HuH-7.5 (cell line): ENCODE measurements at regions not wholly inside any gene's neighbourhood (a gene's known extent, or its start where the extent isn't known, plus 50 kb on each side); places are given as distances from the start of the nearest gene placed in this dataset.
"Not testable (repeated sequence)": the region's sequence is repeated elsewhere in the genome, so short reads cannot be mapped to it uniquely, and the experiment has no call there.

ENCODE experiments used
- DNase-seq: peaks from one replicate; pipeline ENCODE4 v3.0.0; 2011; ENCODE audit warnings: low spot score

DNA sequence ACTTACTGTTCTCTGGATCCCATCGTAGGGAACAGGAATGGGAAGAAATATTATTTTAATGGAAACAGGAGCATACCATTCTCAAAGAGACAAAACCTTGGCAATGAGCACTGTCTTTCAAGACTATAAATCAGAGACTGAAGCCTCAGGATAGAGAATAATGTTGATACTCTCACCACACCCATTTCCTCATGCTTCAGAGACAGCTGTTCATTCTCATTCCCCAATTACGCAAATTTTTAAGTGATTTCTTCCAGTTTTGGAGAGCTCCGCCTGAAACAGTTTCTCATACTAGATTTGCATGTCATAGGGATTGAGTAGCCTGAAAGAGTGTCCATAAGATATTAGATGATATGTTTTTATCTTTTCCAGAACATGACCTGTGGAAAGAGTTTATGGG lies 290.5 kb upstream of the RASA1 start:
- DNase-seq = no peak

DNA sequence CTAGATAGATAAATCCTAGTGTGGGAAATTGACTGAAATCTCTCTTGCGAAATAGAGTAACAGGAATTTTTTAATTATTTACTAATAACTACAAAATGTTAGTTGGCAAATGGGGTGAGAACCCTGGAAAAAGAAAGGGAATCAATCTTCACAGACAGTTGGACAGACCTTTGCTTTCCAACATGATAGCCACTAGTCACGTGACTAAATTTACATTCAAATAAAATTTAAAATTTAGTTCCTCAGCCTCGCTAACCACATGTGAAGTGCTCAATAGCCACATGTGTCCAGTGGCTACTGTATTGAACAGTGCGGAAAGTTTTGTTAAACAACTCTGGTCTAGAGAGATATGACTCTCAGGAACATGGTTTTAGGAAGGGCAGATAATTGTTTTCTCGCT lies 289.9 kb upstream of the RASA1 start:
- DNase-seq = no peak

DNA sequence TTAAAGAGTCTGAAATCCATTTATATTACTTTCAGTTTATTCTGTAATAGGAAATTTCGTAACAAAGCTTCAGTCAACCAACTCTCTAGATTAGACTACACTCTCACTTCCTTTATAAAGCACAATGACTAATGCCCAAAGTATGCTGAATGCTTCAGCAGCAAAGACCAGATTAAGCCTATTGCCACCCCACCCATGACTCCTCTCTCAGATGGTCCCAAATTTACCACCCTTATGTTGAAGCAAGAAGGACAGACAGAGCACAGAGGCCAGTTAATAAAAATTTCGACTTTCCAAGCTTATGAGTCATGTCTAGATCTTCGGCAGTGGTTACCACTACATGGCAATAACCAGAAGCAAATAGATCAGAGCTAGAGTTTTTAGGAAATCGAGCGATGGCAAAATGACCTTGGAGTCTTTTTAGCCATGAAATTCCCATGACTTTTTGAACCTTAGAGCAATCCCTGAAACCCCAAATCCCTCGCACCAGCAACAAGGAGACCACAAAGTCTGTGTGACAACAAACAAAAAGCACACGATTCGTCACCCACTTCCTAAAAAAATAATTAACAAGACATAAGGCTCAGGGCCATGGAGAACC lies 287.8 kb upstream of the RASA1 start:
- DNase-seq = no peak

DNA sequence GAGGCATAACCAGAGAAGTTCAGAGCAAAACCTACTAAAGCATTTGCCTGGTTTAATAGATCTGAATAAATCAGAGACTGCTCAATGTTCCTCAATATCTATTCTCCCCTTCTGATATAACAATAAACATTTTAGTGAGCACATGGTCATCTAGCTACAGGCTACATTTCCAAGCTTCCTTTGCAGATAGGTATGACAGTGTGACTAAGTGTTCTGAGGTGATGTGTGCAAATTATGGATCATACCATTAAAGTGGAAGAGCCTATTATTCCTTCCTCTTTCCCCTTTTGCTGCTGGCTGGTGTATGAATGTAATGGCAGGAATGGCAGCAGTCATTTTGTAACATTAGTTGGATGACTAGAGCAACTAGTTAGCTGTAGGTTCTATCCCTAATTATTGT lies 285.8 kb upstream of the RASA1 start:
- DNase-seq = no peak

DNA sequence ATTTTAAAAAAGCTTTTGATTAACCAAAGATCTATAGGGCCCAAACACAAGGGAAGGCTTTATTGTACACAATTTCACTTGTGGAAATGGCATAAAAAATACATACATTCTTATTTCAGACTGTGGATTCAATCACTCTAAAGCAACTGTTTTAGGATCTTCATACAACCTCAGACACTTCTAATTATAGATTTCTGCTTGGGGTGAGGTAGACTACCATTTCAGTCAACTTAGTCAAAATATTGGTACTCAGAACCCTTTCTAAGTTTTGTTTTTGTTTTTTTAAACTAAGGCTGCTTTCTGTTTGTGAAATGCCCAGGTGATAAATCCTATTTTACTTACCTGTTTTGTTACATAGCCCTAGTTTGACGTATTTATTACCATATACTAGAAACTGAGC lies 284.5 kb upstream of the RASA1 start:
- DNase-seq = no peak

DNA sequence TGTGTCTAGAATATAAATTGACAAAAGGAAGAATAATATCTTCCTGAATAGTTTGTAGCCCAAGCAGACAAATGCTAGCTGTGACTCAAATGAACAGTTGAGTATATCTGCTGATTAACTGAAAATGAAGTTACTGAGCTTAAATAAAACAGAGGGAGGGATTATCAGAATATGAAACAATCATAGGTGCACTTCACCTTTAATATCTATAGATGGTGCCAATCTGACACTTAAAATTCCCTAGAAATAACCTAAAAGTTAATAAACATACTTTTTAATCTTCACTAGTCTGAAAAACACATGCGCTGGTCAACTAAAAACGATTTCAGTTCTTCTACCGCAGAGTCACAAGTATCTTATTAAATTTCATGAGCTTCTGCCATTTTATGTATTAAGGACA lies 280.8 kb upstream of the RASA1 start:
- DNase-seq = no peak

DNA sequence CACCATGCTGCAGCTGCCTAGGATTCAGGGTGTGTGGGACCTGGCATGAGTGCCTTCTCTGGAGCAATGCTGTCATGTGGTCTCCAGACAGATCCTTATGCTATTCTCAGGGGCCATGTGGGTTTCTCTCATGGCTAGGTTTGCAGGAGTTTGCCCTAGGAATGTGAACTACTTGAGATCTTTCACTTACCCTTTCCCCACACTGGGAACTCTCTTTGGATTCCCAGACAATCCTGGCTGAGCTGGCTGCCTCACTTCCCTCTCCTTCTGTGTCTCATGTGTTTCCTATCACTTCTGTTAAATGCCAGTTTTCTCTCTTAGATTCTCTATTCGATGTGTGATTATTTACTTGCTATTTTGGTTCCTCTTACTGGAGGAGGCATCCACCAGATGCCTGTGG lies 270.2 kb upstream of the RASA1 start:
- no peak for DNase-seq

DNA sequence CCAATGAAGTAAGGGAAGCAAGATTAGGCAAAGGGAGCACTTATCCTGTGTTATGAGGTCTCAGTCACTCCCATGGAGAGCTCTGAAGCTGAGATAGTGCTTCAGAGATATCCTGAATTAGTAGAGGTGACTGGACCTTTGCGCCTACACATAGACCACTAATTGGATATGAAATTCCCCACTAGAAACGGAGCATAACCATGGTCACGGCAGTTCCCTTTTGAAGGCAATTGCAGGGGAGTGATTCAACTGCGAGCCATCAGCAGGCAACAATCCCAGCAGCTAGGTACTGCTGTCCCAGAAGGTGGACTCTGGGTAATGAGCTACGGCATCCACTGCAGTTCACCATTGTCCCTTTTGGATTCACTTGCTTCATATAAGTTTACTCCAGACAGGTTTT lies 267.7 kb upstream of the RASA1 start:
- no peak for DNase-seq

DNA sequence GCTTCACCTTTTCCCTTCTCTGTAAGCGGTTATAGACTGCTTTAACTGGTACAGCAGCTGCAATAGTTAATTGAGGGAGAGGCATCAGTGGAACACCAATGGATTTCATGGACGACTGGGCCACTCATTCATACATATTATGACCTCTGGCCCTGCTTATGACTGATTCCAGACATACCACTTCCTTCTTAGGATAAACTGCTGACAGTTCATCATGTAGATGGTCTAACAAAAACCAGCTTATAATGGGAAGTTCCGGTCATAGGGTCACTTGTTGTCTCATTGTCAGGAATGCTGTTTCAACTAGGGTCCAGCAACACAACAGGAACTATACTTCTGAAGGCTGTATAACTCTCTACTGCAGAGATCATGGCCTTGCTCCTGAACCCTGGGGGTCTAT lies 265.2 kb upstream of the RASA1 start:
- DNase-seq = no peak

DNA sequence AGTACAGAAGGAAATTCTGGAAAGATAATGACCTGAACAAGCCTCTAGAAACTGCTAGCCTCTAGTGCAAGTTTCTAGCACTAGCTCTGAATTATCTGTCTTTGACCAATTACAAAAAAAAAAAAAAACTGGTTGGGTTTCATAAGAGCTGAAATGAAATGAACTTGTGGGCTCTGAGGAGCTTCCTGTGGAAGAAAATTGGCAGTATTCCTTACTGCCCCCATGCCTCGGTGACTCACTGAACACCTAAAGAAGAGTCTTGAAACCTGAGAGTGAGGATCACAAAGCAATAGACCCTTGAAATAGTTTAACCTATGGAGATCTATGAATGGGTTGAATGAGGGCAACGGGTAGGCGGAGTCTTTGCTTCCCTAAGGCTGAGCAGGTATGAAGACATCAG lies 263.6 kb upstream of the RASA1 start:
- DNase-seq = no peak

DNA sequence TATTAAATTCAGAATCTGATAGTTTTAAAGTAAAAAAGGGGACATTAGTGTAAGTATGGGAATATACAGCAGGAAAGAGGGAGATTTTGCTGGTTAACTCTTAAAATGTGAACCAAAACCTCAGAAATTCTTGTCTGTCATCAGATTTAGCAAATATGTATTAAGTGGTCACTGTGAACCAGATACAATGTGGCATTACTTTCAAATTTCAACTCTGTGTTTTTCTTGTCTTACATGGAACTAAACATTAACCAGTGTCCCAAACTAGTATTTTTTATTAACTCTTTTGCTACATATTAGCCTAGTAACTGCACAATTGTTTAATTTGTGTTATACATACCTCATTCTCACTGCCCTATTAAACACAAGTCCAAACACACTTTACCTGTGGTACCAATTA lies 259.9 kb upstream of the RASA1 start:
- no peak for DNase-seq

DNA sequence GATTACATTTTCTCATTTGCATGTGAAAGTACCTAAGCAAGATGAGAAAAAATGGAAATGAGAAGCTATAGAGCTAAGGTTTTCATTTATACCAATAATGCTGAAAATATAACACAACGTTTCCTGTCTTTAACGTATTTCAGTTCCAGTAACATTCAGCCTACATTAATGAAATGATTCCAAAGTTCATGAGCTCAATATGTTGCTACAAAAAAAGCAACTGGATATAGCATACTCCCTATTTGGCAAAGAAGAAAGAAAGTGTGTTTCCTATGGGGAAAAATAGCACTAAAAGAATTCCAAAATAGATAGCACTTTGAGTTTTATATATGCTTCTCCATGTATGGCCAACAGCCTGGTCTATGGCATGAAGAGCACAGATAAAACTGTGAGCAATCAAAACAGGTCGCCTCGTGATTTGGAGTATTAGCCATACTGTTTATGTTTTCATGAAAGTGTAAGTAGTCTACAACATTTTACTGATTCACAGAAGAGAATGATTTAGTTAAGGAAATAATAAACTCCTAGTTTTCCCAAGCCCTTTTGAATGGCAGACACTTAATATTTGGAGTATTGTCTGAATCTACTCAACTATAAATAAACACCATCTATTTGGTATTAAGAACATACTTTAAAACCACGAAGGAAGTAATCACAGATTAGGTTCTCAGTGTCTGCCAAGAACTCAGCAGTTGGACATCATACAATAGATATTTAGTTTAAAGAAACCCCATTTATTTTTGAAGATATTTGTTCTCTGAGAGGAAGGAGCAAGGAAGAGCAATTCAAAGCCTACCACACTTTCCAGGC lies 258.7 kb upstream of the RASA1 start:
- no peak for DNase-seq

DNA sequence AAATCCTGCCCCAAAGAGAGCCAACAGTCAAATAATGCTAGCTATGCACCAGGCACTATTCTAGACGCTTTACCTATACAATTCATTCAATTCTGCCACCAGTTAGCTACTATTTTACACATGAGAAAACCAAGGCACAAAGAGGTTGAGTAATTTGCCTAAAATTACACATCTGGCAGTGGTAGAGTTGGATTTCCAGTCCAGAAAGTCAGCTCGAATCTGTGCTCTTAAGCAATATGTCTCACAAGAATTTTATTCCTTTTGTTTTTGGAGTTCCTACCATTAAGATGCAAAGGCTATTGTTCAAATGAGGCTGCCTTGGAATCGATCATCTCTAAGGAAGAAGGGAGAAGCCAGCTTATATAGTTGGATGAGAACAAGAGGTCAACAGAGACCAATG lies 256.9 kb upstream of the RASA1 start:
- no peak for DNase-seq

DNA sequence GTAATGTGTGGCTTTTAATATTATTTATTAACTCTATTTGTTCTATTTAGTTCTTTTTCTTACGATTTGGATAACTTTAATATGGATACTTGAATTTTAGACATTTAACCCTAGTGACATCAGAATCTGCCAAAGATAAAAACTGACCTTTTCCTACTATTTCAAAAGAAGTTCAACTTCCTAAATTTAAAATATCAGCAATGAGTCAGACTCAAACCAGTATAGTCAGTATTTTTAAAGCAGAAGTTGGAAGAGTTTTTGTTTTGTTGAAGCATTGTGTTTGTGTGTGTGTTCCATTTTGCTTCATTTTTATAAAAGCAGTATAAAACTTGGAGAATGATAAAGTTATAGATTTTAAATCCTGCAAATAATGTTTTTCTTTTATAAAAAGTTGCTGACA lies 251.8 kb upstream of the RASA1 start:
- no peak for DNase-seq

DNA sequence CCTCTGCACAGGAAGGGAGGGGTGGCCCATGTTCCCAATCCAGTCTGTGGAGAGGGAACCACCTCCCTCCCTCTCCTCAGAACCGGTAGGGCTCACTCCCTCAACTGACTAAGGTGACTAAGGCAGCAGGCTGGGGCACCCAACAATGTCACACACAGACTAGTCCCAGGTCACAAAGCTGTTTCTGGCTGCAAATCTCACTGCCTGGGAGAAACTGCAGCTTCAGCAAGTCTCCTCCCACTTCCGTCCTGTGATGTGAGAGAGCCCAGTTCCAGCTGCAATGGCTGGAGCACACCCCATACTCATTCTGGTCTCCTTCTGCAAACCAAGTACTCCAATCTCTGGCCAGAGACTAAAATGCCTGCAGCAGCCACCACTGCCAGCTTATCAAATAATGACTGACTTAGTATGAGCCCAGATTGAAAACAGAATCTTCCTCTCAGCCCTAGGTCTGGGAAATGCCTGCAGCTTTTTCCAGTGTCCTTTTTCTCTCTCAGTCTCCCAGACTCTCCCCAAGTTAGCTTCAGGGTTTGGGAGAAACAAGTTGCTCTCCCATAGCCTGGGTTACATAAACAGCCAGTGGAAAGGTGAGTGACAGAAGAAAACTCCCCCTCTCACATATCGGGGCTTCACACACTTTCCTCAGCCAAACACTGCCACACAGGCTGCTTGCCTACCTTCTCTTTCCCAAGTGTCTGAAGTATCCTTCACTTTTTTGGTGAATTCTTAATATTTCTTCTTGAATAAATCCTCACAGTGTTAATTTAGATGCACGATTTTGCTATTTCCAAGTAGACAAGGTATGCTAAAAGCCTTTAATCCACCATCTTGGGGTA lies 247.4 kb upstream of the RASA1 start:
- no peak for DNase-seq

DNA sequence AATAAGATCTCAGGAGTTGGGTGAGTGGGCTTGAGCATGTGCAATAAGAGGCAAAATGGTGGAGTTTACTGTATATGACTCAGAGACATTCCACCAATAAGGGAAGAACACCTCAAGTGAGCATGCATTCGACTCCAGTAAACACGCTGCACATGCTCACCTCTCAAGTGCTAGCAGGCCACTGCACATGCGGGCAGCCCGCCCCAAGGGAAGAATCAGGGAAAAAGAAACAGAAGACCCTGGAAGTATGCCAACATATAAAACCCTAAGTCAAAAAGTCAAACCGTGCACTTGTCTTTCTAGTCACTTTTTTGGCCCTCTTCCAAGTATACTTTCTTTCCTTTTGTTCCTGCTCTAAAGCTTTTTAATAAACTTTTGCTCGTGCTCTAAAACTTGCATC lies 245.3 kb upstream of the RASA1 start:
- no peak for DNase-seq

DNA sequence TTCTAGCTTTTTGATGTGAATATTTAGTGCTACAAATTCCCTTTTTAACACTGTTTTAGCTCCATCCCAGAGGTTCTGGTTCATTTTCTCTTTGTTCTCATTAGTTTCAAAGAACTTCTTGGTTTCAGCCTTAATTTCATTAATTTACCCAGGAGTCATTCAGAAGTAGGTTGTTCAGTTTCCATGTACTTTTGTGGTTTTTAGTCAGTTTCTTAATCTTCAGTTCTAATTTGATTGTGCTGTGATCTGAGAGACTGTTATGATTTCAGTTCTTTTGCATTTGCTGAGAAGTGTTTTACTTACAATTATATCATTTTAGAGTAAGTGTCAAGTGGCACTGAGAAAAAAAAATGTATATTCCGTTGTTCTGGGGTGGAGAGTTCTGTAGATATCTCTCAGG lies 240.1 kb upstream of the RASA1 start:
- no peak for DNase-seq

DNA sequence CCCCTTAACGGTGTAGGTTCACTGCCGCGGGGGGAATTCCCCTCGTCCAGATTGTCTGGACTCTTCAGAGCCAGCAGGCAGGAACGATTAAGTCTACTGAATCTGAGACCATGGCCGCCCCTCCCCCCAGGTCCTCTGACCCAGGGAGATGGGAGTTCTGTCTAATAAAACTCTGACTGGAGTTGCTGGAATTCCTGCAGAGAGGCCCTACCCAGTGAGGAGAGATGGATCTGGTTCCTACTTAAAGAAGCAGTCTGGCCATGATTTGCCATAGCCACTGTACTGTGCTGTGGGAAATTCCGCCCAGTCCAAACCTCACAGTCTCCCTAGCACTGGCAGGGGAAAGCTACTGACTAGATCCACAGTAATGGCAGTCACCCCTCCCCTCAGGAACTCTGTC lies 237.7 kb upstream of the RASA1 start:
- no peak for DNase-seq

DNA sequence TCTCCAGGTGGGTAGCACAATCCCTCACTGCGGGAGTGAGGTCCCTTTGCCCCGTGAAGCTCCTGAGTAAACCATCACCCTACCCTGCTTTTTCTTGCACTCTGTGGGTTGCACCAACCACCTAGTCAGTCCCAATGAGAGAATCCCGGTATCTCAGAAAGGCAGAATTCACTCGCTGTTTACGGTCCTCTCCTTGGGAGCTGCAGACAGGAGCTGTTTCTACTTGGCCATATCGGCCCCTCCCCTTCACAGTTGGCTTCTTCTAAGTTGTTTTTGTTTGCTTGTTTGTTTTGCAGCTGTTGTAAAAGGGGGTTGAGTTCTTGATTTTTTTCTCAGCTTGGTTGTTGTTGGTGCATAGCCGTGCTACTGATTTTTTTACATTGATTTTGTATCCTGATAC lies 237.0 kb upstream of the RASA1 start:
- DNase-seq = no peak

DNA sequence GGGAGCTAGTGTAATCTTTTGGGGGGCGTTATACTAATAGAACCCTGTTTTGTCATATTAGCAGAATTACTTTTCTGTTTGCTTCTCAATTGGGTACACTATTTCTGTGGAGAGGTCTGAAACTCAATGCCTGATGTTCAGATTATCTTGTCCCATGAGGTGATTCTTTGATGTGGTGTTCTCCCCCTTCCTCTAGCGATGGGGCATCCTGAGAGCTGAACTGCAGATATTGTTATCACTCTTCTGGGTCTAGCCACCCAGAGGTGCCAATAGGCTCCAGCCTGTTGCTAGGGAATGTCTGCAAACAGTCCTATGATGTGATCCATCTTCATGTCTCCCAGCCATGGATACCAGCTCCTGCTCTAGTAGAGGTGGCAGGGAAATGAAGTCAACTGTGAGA lies 233.1 kb upstream of the RASA1 start:
- DNase-seq = no peak

DNA sequence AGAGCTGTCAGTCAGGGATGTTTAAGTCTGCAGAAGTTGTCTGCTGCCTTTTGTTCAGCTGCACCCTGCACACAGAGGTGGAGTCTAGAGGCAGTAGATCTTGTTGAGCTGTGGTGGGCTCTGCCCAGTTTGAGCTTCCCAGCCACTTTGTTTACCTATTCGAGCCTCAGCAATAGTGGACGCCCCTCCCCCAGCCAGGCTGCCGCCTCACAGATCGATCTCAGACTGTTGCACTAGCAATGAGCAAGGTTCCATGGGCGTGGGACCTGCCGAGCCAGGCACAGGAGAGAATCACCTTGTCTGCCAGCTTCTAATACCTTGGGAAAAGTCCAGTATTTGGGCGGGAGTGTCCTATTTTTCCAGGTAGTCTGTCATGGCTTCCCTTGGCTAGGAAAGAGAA lies 225.1 kb upstream of the RASA1 start:
- no peak for DNase-seq

DNA sequence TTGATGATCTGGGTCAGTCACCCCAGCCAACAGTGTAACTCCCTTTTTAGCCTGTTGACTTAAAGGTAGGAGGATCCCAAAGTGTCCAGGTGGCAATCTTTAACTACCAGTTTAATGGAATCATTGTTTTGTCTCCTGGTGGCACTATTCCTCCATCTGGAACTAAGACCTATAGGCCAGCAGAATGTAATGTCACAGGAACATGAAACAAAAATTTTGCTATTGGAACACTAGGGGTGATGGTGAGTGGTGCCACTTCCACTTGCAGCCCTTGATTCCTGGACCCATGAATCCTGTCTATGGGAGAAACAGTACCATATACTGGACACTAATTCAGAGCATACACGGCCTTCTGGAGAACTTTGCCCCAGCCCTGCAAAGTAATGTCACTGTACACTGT lies 219.5 kb upstream of the RASA1 start:
- DNase-seq = no peak

DNA sequence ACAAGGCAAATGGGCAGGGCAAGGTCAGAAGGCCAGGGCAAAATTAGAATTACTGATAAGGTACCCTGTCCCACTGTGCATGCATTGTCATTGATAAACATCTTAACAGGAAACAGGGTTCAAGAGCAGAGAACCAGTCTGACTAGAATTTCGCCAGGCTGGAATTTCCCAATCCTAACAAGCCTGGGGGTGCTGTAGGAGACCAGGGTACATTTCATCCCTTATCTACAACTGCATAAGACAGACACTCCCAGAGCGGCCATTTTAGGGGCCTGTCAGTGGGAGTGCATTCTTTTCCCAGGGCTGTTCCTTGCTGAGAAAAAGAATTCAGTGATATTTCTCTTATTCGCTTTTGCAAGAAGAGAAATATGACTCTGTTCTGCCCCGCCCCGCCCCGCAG lies 218.7 kb upstream of the RASA1 start:
- DNase-seq = not testable (repeated sequence)
